HEK293 (cell line): ENCODE measurements at regions not wholly inside any gene's neighbourhood (a gene's known extent, or its start where the extent isn't known, plus 50 kb on each side); places are given as distances from the start of the nearest gene placed in this dataset.

Experiments
- CTCF ChIA-PET: fragments of 350-600 bp; formaldehyde crosslinking; extraction: SDS; loops from one replicate; lab custom pipeline; 2021; ENCODE audit warnings: antibody characterized with exemption; lab: Yijun Ruan, JAX
- POLR2A ChIA-PET: fragments of 300-600 bp; formaldehyde crosslinking; extraction: SDS; loops from one replicate; lab custom pipeline; 2020; ENCODE audit warnings: antibody characterized with exemption, inconsistent platforms; lab: Yijun Ruan, JAX
- H3K27ac ChIP-seq: fragments of 200-500 bp; sonication (Bioruptor generic); 2 replicates; pipeline ENCODE4 v1.5.1; 2014; ENCODE audit warnings: low read depth, low read length, control low read depth, inconsistent platforms; ENCODE audit errors: extremely low read depth
- H3K36me3 ChIP-seq, 2 experiments: fragments of 200-500 bp in 1 of 2; sonication (Bioruptor generic) in 1 of 2; 1 replicate in 1 of 2; 2 replicates in 1 of 2; pipeline ENCODE4 v1.5.1; 2014 to 2017; ENCODE audit warnings: inconsistent platforms in 2 of 2, low read length in 2 of 2; ENCODE audit not compliant: control insufficient read depth in 2 of 2, insufficient read depth in 1 of 2
- H3K4me1 ChIP-seq: fragments of 200-500 bp; sonication (Bioruptor generic); 2 replicates; pipeline ENCODE4 v1.5.1; 2014; ENCODE audit warnings: mild to moderate bottlenecking, low read length, inconsistent platforms; ENCODE audit not compliant: control insufficient read depth, insufficient read depth
- H3K4me3 ChIP-seq: 2 replicates; pipeline ENCODE4 v1.5.1; 2011; ENCODE audit warnings: low read depth, mild to moderate bottlenecking, control low read depth, low read length, moderate library complexity
- H3K9me3 ChIP-seq: fragments of 200-500 bp; sonication (Bioruptor generic); 2 replicates; pipeline ENCODE4 v1.5.1; 2014; ENCODE audit warnings: low read depth, low read length, inconsistent platforms; ENCODE audit not compliant: control insufficient read depth, insufficient read depth
- BCL11A ChIP-seq: fragments of 450-650 bp; formaldehyde crosslinking; IDR thresholded peaks from 2 replicates; pipeline ENCODE4 v1.5.1; 2016; ENCODE audit warnings: low read depth, missing biosample characterization, missing genetic modification characterization
- EGR2 ChIP-seq: fragments of 450-650 bp; formaldehyde crosslinking; IDR thresholded peaks from 2 replicates; pipeline ENCODE4 v1.5.1; 2016; ENCODE audit warnings: low read depth, missing biosample characterization, missing genetic modification characterization
- GFI1B ChIP-seq: fragments of 450-650 bp; formaldehyde crosslinking; IDR thresholded peaks from 2 replicates; pipeline ENCODE4 v1.5.1; 2016; ENCODE audit warnings: missing biosample characterization, missing genetic modification characterization
- HIC1 ChIP-seq: fragments of 450-650 bp; formaldehyde crosslinking; IDR thresholded peaks from 2 replicates; pipeline ENCODE4 v1.5.1; 2016; ENCODE audit warnings: missing biosample characterization, missing genetic modification characterization
- KLF7 ChIP-seq: fragments of 450-650 bp; formaldehyde crosslinking; IDR thresholded peaks from 2 replicates; pipeline ENCODE4 v1.5.1; 2016; ENCODE audit warnings: missing biosample characterization, missing genetic modification characterization, borderline replicate concordance
- KLF8 ChIP-seq: fragments of 450-650 bp; formaldehyde crosslinking; IDR thresholded peaks from 2 replicates; pipeline ENCODE4 v1.5.1; 2016; ENCODE audit warnings: missing biosample characterization, missing genetic modification characterization
- REPIN1 ChIP-seq: fragments of 450-650 bp; formaldehyde crosslinking; IDR thresholded peaks from 2 replicates; pipeline ENCODE4 v1.5.1; 2017; ENCODE audit warnings: missing biosample characterization, missing genetic modification characterization, low read depth
- TSHZ1 ChIP-seq: fragments of 450-650 bp; formaldehyde crosslinking; IDR thresholded peaks from 2 replicates; pipeline ENCODE4 v1.5.1; 2016; ENCODE audit warnings: missing biosample characterization, missing genetic modification characterization, borderline replicate concordance
- ZBTB1 ChIP-seq: fragments of 450-650 bp; formaldehyde crosslinking; IDR thresholded peaks from 2 replicates; pipeline ENCODE4 v1.5.1; 2016; ENCODE audit warnings: missing biosample characterization, missing genetic modification characterization
- ZNF138 ChIP-seq: fragments of 450-650 bp; formaldehyde crosslinking; IDR thresholded peaks from 2 replicates; pipeline ENCODE4 v1.5.1; 2016; ENCODE audit warnings: missing biosample characterization, missing genetic modification characterization, borderline replicate concordance
- ZNF155 ChIP-seq: fragments of 450-650 bp; formaldehyde crosslinking; IDR thresholded peaks from 2 replicates; pipeline ENCODE4 v1.5.1; 2016; ENCODE audit warnings: missing biosample characterization, missing genetic modification characterization
- ZNF211 ChIP-seq: fragments of 450-650 bp; formaldehyde crosslinking; IDR thresholded peaks from 2 replicates; pipeline ENCODE4 v1.5.1; 2016; ENCODE audit warnings: low read depth, missing biosample characterization, missing genetic modification characterization
- ZNF274 ChIP-seq, 2 experiments: fragments of 200-500 bp in 1 of 2; fragments of 450-650 bp in 1 of 2; sonication (Bioruptor generic) in 1 of 2; formaldehyde crosslinking in 1 of 2; IDR thresholded peaks; 2 replicates each; pipeline versions ENCODE4 v1.5.1 to v1.6.1; 2014 to 2016; ENCODE audit warnings: borderline replicate concordance in 1 of 2, inconsistent platforms in 1 of 2, low read length in 1 of 2, missing biosample characterization in 1 of 2, missing genetic modification characterization in 1 of 2
- ZNF280C ChIP-seq: fragments of 450-650 bp; formaldehyde crosslinking; IDR thresholded peaks from 2 replicates; pipeline ENCODE4 v1.5.1; 2016; ENCODE audit warnings: missing biosample characterization, missing genetic modification characterization
- ZNF324 ChIP-seq: fragments of 450-650 bp; formaldehyde crosslinking; IDR thresholded peaks from 2 replicates; pipeline ENCODE4 v1.5.1; 2016; ENCODE audit warnings: missing biosample characterization, missing genetic modification characterization
- ZNF426 ChIP-seq: fragments of 450-650 bp; formaldehyde crosslinking; IDR thresholded peaks from 2 replicates; pipeline ENCODE4 v1.5.1; 2017; ENCODE audit warnings: missing biosample characterization, missing genetic modification characterization, mild to moderate bottlenecking, inconsistent platforms, moderate library complexity
- ZNF488 ChIP-seq: fragments of 450-650 bp; formaldehyde crosslinking; IDR thresholded peaks from 2 replicates; pipeline ENCODE4 v1.5.1; 2016; ENCODE audit warnings: missing biosample characterization, missing genetic modification characterization
- ZNF623 ChIP-seq: fragments of 450-650 bp; formaldehyde crosslinking; IDR thresholded peaks from 2 replicates; pipeline ENCODE4 v1.5.1; 2016; ENCODE audit warnings: missing biosample characterization, missing genetic modification characterization
- ZNF629 ChIP-seq: fragments of 450-650 bp; formaldehyde crosslinking; IDR thresholded peaks from 2 replicates; pipeline ENCODE4 v1.5.1; 2017; ENCODE audit warnings: missing biosample characterization, missing genetic modification characterization
- ZNF654 ChIP-seq: fragments of 450-650 bp; formaldehyde crosslinking; IDR thresholded peaks from 2 replicates; pipeline ENCODE4 v1.5.1; 2016; ENCODE audit warnings: low read depth, missing biosample characterization, missing genetic modification characterization
- ZNF677 ChIP-seq: fragments of 450-650 bp; IDR thresholded peaks from 2 replicates; pipeline ENCODE4 v1.5.0; 2018; ENCODE audit warnings: missing biosample characterization, mild to moderate bottlenecking, missing genetic modification characterization, moderate library complexity
- ZNF785 ChIP-seq: fragments of 450-650 bp; formaldehyde crosslinking; IDR thresholded peaks from 2 replicates; pipeline ENCODE4 v1.5.1; 2016; ENCODE audit warnings: missing biosample characterization, missing genetic modification characterization
- ZNF843 ChIP-seq: fragments of 450-650 bp; formaldehyde crosslinking; IDR thresholded peaks from 2 replicates; pipeline ENCODE4 v1.5.1; 2016; ENCODE audit warnings: missing biosample characterization, missing genetic modification characterization
- ZSCAN16 ChIP-seq: fragments of 450-650 bp; formaldehyde crosslinking; IDR thresholded peaks from 2 replicates; pipeline ENCODE4 v1.5.1; 2016; ENCODE audit warnings: missing biosample characterization, missing genetic modification characterization

- no peak overlapping the region for H3K4me3 ChIP-seq
- ChIA-PET CTCF (interaction anchor here (0.5 to 0.7 kb wide), 2 partner anchors 22 to 397 kb away, joined by 3 to 4 read pairs; no protein-coding TSS in a partner anchor), POLR2A (no interaction called here)
- H3K27ac ChIP-seq = no peak overlapping the region
- H3K36me3 ChIP-seq = no peaks in the 10 kb centered on the region
- H3K9me3 ChIP-seq = no peaks in the 10 kb centered on the region
- TF ChIP-seq HIC1 (tag by site-specific recombination) = no peak
- no peak for TF ChIP-seq ZNF654 (tag by site-specific recombination)
- TF ChIP-seq ZNF488 (tag by site-specific recombination) = no peak
- TF ChIP-seq ZNF138 (tag by site-specific recombination) = no peak
- no peak for TF ChIP-seq KLF7 (tag by site-specific recombination)
- no peak for TF ChIP-seq ZNF324
- no peak for TF ChIP-seq ZNF426 (tag by site-specific recombination)
- no peak for TF ChIP-seq ZNF155 (tag by site-specific recombination)
- no peak for TF ChIP-seq ZNF623 (tag by site-specific recombination)
- no peak for TF ChIP-seq ZNF629 (tag by site-specific recombination)
- no peak for TF ChIP-seq ZNF211
- H3K4me1 ChIP-seq = no peaks in the 10 kb centered on the region
These were observed 191.6 kb downstream of the DICER1 start for GRCh38 chr14:94965551-94966313.

GRCh38 chr14:94964931-94965330 lies 192.4 kb downstream of the DICER1 start:
- Histone ChIP-seq H3K4me3 (no peak overlapping the region), H3K4me1 (no peaks in the 10 kb centered on the region), H3K36me3 (no peaks in the 10 kb centered on the region), H3K9me3 (no peaks in the 10 kb centered on the region), H3K27ac (no peak overlapping the region)
- POLR2A ChIA-PET = no interaction called here
- no peak for TF ChIP-seq ZNF843 (tag by site-specific recombination)
- TF ChIP-seq REPIN1 (tag by site-specific recombination) = no peak
- TF ChIP-seq GFI1B (tag by site-specific recombination) = no peak
- TF ChIP-seq ZNF280C = no peak
- no peak for TF ChIP-seq BCL11A (tag by site-specific recombination)
- no peak for TF ChIP-seq ZBTB1 (tag by site-specific recombination)
- TF ChIP-seq ZNF274 (IDR thresholded peaks at IDR 0.05; ENCODE audit: low read length) = no peak
- TF ChIP-seq ZNF274 (tag by site-specific recombination; IDR thresholded peaks at IDR 0.05; ENCODE audit: borderline replicate concordance) = no peak
- no peak for TF ChIP-seq ZSCAN16 (tag by site-specific recombination)
- no peak for TF ChIP-seq ZNF677 (tag by site-specific recombination)
- no peak for TF ChIP-seq TSHZ1 (tag by site-specific recombination)
- TF ChIP-seq ZNF785 = no peak
- no peak for TF ChIP-seq KLF8 (tag by site-specific recombination)
- TF ChIP-seq ZNF426 (tag by site-specific recombination) = no peak
- TF ChIP-seq EGR2 (tag by site-specific recombination) = no peak
- CTCF ChIA-PET = interaction anchor here (0.5 to 0.7 kb wide), 2 partner anchors 23 to 458 kb away, joined by 3 to 4 read pairs; no protein-coding TSS in a partner anchor
